EH (cell line): ENCODE measurements at regions not wholly inside any gene's neighbourhood (a gene's known extent, or its start where the extent isn't known, plus 50 kb on each side); places are given as distances from the start of the nearest gene placed in this dataset.

Experiments used
- DNase-seq: peaks from one replicate; pipeline ENCODE4 v3.0.0-alpha.2; 2015; ENCODE audit warnings: low read depth

DNA sequence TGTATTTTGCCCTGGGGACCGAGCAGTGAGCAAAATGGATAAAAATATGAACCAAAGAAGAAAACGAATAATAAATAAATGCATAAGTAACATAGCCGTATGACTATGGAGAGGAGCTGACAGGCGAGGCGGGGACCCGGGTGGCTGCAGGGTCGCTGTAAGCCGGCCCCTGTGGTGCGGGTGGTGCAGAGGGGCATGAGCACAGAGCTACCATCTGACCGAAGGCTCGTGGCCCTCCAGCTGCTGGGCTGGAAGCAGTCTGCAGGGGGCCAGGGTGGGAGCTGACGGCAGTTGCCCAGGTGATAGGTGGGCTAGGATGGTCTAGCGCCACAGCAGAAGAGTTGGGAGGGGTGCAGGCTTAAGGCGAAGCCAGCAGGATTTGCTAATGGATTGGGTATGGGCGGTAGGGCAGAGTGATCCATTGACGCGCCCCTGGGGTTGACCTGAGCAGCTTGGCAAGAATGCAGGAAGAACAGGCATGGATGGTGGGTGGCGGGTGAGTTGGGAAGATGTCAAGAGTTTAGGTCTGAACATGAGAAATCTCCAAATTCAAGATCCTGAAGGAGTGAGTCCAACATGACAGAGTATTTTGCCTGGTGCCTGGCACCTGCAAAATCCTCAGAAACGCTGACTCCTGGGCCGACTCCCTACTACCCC lies 228.0 kb downstream of the FOXL1 start:
- no peak for DNase-seq

DNA sequence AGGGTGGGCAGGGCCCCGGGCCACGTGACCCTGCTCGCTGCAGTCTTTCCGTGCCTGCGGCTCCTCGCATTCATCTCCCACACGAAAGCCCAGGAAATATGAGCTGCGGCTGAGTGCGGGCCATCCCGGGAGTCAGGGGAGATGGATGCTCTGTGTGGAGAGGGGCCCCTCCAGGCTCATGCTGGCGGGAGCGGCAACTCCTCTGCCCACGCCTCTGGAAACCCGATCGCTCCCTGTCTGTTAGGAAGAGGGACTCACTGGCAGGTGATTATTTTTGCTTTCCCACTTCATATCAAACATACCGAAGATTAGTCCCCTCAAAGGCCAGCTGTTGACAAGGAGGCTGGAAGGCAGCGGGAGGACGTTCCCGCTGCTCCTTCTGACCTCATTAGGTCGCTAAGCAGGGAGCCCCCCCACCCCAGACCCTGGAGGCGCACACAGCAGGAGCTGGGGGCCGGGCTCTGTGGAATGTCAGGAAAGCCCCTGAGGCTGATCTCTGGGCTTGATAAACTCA lies 228.5 kb downstream of the FOXL1 start:
- DNase-seq: no peak

DNA sequence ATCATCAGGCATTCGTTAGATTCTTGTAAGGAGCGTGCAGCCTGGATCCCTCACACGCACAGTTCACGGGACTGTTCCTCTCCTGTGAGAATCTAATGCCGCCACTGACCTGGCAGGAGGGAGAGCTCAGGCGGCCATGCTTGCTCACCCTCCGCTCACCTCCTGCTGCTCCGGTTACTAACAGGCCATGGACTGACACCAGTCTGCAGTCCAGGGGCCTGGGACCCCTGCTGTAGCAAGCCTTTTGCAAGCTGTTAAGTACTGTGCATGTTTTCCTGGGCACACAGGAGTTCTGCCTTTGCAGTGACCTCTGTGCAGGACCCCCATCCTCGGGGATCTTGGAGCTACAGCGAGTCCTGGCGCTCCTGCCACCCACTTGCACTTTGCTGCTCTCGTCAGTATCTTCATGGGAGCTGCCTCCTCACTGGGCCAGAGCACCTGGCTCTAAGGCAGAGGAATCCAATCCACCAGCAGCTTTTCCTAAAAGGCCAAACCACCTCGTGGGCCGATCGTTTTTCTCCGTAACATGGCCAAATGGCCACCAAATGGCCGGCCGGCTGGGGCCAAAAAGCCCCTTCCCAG lies 230.6 kb downstream of the FOXL1 start:
- no peak for DNase-seq

DNA sequence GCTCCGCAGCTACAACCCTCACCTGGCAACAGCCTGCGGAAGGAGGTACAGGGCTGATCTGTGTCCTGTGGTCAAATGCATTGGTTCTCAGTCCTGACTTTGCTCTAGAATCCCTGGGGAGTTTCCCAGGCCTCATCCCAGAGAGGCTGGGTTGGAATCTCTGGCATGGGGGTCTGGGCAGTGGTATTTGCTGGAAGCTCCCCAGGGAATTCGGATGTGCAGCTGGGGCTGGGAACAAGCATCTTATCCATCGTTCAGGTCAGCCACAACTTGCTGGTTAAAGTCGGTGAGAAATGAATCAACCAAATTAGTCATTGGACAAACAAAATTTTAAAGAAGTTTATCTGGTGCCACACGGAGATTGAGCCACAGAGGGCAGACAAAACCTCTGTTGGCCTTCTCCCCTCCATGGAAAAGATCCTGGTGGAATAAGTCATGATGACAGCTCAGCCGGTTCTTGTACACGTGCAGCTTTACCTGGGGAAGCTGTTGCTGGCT lies 231.2 kb downstream of the FOXL1 start:
- peak; percentile 98 for DNase-seq

DNA sequence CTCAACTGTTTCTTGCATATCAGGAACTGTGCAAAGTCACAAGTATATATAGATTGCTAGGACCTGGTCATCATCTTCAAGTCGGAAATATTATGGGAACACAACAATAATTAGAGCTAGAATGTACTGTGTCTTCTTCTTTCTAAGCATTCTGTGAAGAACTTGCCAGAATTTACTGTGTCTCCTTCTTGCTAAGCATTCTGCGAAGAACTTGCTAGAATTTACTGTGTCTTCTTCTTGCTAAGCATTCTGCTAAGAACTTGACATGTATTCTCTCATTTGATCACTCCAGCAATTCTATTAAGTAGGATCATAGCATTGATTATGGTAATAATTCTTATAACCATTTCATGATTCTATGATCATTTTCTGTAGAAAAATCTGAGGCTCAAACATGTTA lies 231.7 kb downstream of the FOXL1 start:
- no peak for DNase-seq

DNA sequence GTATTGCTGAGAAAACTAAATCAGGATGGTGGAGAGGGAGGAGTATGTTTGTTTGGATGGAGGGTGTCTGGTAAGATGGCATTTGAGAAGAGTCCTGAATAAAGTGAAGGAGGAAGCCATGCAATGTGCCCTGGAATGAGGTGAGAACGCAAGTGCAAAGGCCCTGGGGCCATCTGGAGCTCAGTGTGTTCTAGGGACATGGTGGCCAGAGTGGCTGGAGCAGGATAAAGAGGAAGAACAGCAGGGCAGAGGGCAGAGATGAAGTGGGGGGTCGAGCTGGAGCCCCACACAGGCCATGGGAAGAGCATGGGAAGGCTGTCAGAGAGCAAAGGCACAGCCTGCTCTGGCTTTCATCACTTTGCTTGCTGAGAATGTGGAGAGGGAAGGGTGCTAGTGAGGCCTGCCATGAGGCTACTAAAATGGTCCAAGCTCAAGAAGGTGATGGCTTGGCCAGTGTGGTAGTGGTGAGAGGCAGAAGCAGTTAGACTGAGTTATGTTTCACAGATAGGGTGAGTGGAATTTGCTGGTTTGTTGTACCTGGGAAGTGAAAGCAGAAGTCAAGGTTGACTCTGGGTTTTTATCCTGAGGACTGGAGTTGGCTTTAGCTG lies 234.1 kb downstream of the FOXL1 start:
- no peak for DNase-seq

DNA sequence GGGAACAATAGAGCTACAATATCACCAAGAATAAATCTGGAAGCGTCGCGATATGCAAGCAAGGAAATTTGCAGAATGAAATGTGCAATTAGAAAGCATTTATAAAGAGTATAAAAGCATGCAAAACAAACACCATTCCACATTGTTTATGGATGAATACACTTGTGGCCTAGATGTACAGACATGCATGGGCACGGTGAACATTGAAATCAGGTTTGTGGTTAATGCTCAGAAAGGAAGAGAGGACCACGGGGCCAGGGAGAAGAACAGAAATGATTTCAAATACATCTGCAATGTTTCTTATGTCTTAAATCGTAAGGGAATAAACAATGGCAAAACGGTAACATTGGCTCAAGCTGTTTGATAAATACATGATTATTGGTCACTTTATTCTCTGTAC lies 235.9 kb downstream of the FOXL1 start:
- DNase-seq: no peak

DNA sequence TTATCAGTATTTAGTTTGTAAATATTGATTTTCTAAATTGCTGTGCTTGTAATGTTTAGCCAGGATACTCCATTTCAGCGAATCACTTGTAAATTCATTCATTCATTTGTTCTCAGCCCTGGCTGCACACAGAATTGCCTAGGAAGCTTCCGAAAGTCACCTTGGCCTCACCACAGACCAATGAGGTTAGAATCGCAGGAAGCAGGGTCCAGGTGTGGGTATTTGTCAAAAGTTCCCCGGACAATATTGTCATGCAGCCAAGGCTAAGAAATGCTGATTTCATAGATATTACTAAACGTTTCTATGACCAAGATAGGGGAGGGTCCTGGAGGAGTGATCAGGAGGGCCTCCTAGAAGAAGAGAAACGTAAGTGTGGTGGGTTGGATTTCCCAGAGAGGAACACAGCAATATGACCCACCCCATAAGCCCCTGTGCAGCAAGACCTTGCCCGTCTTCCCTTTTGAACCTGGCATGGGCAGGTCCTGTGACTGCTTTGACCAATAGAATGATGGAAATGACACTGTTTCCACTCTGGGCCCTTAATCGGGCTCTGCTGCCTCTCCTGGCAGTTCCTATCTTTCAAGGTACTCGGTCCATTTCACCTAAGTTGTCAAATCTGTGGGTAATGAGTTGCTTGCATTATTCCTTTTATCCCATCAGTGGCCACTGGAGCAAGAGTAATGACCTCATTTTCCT lies 238.7 kb downstream of the FOXL1 start:
- DNase-seq: no peak

DNA sequence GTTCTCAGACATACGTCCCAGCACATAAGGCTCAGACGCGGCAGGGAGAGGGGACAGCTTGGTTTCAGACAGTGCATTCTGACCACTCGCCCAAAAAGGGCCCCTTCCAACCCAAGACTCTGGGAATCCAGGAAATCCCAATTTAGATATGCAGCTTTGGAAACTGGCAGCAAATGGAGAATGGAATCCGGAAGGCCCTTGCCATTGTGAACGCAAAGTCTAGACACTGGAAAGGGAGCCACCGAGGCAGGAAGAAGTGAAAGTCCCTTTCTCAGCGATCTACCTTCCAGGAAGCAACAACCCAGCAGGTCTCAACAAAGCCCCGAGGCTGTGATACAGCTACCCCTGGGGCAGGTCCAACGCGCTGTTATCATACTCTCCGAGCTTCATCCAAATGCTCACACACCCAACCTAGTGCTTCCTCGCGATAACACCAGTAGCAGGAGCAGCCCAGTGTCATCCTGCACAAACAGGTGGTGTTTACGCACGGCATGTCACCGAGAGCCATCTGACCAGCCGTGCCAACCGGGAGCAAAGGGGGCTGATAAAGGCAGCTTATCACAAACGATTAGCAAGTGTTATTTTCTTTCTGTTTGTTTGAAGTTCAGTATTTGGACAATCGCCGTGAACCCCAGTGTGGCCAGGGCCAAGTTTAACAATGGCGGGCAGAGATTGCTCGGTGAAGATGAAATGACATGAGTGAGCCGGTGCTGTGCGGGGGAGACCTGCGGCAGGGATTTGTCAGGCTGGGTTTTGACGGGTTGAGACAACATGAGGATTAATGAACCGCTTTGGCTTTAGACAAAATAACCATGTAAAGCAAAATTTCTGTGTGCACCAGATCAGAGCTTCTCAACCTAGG lies 240.6 kb downstream of the FOXL1 start:
- no peak for DNase-seq

DNA sequence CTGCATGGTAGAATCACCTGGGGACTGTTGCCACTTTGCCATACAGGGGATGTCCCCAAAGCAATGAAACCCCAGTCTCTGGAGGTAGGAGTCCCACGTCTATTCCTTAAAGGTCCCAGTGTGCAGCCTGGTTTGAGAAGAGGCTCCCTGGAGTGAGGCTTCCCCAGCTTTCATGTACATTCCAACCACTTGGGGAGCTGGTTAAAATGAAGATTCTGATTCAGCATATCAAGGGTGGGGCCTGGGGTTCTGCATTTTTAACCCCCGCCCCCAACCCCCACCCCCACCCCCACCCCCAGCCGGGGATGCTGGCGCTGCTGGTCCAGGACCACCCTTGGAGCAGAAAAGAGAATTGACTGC lies 241.2 kb downstream of the FOXL1 start:
- DNase-seq: peak; percentile 36

DNA sequence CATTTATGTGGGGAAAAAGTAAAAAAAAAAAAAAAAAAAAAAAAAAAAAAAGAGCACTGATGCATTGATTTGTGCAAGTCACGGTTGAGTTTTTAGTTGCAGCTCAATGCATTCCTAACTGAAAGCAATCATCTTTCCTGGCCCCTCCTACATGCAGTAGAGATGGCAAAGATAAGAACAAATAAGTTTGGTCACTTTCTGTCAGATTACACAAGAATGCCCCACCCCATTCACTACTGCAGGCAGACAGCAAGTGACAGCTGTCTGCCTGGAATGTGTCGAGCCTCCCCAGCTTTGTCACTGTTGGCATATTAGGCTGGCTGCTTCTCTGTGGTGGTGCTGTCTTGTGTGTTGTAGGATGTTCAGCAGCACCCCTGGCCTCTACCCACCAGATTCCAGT lies 243.5 kb downstream of the FOXL1 start:
- DNase-seq: peak; percentile 44

DNA sequence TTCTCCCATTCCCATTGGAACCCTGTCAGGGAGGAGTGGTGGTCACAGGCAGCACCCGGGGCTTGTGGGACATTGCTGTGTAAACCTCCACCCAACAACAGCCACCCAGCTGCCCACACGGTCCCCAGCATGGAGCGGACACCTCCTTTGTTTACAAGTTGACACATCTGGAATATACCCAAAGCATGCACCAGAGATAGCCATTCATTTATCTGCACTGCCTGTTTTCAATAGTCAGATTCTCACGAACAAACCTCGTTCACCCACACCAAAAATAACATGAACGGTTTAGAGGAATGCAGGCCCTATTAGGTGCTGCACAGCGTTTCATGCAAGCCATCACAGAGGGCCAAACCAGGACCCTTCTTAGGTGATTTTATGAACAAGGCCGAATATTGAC lies 244.8 kb downstream of the FOXL1 start:
- no peak for DNase-seq

DNA sequence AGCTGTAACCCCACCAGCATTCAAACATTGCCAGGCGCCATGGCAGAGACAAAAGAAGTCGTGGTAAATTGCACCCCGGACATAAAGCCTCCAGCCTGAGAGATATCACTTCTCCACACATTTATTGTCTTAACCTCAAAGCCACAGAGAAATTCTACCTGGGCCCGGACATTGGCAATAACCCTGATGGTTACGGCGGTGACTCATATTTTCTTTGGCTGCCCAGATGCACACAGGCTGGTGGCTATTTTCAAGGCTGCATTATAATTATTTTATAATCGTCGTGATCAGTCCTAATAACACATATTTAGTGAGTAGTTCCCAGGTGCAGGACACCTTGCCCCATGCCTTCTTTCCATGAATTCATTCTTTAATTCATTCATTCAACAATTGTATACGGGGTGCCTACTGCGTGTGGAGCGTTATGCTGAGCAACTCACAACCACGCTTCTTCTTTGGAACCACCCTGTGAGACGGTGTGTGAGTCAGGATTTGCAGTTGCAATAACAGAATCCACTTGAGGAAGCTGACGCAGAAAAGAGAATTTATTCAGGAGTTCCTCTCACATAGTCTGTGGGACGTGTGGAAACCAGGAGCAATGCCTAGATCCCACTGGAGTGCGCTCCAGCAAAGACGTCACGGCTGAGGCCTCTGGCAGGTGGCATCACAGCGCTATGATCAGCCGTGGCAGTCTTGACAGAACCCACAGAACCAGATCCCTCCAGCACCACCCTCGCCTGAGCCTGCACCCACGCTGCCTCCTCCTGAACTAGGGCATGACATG lies 245.7 kb downstream of the FOXL1 start:
- peak; percentile 51 for DNase-seq

DNA sequence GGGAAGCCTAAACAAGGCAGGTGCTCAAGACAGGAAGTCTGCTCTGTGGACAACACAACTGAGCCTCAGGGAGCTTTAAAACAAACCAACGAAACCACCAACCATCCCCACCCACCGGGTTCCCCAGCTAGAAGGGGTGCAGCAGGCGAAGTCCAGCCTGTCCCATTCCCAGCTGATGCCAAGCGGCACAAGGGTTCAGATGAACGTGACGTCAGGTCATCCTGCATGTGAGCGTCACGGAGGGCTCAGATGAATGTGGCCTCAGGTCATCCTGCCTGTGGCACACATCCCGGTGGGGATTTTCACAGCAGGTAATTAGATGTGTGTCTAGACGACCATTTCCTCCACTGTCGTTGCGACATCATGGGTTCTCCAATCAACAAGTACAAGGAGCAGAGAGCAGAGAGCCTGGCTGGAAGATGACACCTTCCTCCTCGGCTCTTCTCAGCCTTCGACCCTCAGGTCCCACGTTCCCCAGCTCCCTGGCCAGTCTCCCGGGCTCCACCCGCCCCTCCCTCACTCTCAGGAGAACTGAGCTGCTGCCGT lies 246.5 kb downstream of the FOXL1 start:
- no peak for DNase-seq

DNA sequence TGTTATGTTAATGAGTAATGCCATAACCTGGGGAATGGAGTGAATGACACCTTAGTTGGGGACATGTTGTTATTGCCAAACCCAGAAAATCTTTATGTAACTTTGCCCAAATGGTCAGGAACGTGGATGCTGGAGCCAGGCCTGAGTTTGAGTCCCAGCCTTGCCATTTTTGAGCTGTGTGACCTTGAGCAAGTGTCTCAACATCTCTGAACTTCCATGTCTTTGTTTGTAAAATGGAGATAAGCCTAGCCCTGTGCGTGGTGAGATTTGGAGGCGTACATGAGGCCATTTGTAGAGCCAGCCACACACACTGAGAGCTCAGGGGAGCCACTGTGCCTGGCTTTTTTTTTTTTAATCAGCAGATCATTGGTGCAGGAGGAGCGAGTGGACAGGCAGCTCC lies 247.3 kb downstream of the FOXL1 start:
- no peak for DNase-seq

DNA sequence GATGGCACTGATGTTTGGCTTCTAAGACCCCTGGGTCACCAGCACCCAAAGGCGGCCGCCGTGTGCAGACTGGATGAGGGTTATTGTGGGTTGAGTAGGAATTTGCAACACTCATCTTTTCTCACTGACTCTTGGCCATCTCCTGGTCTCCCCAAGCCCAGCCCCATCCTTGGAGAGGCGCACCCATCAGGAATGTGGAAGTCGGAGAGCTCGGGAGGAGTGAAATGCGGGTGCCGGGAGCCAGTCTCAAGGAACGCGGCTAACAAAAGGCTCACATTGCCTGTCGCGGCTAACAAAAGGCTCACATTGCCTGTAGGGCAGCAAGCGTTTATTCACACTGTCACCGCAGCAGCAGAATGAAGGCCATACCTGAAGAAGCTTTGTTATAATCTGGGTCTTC lies 248.6 kb downstream of the FOXL1 start:
- peak; percentile 29 for DNase-seq

DNA sequence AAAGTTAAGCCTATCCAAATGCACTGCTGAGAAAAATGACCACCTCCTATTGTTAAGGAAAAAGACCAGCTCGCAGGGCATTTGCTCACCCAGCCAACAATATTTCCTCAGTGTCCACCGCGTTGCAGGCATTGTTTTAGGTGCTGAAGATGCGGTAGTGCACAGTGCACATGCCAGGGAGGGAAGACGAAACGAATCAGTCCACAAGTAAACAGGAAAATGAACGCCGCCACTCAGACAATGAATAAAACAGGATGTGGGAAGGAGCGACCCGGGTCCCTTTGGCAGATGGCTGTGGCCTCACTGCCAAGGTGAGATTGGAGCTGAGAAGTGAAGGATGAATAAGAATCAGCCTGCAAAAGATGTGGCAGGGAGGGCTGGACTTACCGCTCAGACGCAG lies 249.2 kb downstream of the FOXL1 start:
- DNase-seq: no peak

DNA sequence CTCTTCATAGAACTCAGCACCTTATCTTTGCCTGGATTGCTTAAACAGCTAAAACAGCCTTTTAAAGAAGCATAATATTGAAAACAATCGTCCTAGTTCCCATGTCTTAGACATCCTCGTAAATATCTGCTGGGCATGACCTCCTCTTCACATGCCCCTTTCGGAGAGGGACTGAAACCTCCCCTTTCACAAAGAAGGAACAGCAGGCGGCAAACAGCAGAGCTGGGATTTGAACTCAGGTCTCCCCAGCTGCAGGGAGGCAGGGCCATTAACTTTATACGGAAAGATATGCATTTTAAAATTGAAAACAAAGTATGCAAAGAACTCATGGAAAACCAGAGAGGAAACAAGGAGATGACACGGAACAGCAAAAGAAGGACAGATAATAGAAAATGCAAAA lies 249.9 kb downstream of the FOXL1 start:
- no peak for DNase-seq

DNA sequence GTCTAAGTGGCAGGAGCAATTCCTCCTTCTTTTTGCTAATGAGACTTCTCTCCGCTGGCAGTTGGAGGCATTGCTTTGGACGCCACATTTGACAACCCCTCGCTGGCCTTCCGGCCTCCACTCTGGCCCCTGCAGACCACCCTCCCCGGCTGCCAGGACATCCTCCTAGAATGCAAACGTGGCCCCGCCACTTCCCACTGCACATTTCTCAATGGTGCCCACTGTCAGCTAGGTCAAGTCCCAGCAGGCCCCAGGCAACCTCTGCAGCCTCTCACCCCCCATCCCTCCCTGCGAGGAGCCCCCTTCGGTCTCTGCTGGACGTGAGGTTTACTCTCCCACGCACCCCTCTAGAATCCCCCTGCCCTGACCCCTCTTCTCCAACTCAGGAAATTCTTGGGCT lies 250.3 kb downstream of the FOXL1 start:
- no peak for DNase-seq

DNA sequence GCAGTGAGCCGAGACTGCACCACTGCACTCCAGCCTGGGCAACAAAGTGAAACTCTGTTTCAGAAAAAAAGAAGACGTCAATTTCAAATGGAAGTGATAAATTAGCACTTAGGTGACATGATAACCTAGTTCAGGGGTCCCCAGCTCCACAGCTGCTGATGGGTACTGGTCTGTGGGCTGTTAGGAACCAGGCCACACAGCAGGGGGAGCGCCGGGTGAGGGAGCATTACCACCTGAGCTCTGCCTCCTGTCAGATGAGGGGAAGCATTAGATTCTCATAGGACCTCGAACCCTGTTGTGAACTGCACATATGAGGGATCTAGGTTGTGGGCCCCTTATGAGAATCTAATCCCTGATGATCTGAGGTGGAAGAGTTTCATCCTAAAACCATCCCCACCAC lies 253.0 kb downstream of the FOXL1 start:
- no peak for DNase-seq

DNA sequence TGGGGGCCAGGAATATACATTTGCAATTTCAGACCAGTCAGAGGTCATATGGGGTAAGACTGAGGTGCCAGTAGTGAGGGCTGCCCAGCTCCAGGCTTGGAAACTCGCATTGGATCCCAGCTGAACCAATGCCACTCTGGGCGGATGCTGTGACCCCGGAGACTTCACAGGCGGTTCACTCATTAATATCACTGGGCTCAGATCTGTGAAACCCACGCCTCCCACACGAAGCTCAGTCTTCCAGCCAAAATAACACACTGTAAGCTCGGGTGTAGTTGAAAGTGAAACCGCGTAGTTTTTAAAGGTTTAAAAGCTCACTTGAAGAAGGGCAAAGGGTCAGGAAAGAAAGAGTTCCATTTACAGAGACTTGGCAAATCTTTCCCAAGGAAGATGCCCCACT lies 254.8 kb downstream of the FOXL1 start:
- DNase-seq: no peak
